ENCODE measurements at regions not wholly inside any gene's neighbourhood (a gene's known extent, or its start where the extent isn't known, plus 50 kb on each side); places are given as distances from the start of the nearest gene placed in this dataset.
A peak's percentile ranks its signal among the peaks of the same experiment; 100 is the strongest.

GRCh38 chr6:24060982-24061754 lies 64.8 kb upstream of the NRSN1 start:
- no peak for DNase-seq (ENCODE audit: low spot score)

GRCh38 chr6:24064106-24064505 lies 61.9 kb upstream of the NRSN1 start:
- DNase-seq (ENCODE audit: low spot score) = peak; percentile 47

- no peak for DNase-seq (ENCODE audit: low spot score)
These were observed 61.2 kb upstream of the NRSN1 start for GRCh38 chr6:24064832-24065231.

GRCh38 chr6:24069526-24069925 lies 56.5 kb upstream of the NRSN1 start:
- DNase-seq (ENCODE audit: low spot score) = no peak

- no peak for DNase-seq (ENCODE audit: low spot score)
These were observed 53.8 kb upstream of the NRSN1 start for GRCh38 chr6:24072038-24072746.

GRCh38 chr6:24076011-24076410 lies 50.0 kb upstream of the NRSN1 start:
- no peak for DNase-seq (ENCODE audit: low spot score)

Small RNA genes in the stretch of these regions (small RNA-seq; reads per million reads assigned to genes)
- gene AL133270.1 (0 reads per million in 2 experiments), gene RNU6-1060P (0 to 0.04 reads per million in 2 experiments), gene SPTLC1P2 (0 to 0.04 reads per million in 2 experiments)
